Endothelial cell of umbilical vein (primary cell): ENCODE measurements at regions not wholly inside any gene's neighbourhood (a gene's known extent, or its start where the extent isn't known, plus 50 kb on each side); places are given as distances from the start of the nearest gene placed in this dataset.

Source experiments
- BruUV-seq: library from RNA; stranded (reverse); fragments of 400-500 nt; replicated peaks from 2 replicates; lab custom pipeline; 2021; lab: Mats Ljungman, UMichigan
- CTCF ChIA-PET: fragments of 300-600, 350-600 bp; sonication (Branson Sonifier 250); formaldehyde crosslinking; loops from one replicate; lab custom pipeline; 2021; ENCODE audit warnings: antibody characterized with exemption, inconsistent platforms; lab: Charles Lee
- POLR2A ChIA-PET: fragments of 300-600, 350-600 bp; sonication (Branson Sonifier 250); formaldehyde crosslinking; loops from one replicate; lab custom pipeline; 2021; ENCODE audit warnings: antibody characterized with exemption, inconsistent platforms; lab: Charles Lee
- DNase-seq: peaks from one replicate; pipeline ENCODE4 v3.0.0-alpha.2; 2011; ENCODE audit warnings: low read depth, low spot score
- FAIRE-seq: peaks from 2 replicates; lab custom pipeline; 2011; peaks lifted over from hg19 to GRCh38; lab: Jason Lieb, UNC
- H2AFZ ChIP-seq: 2 replicates; pipeline ENCODE4 v1.6.0; 2012; ENCODE audit warnings: low read depth, low read length, control low read depth, inconsistent platforms
- H3K27ac ChIP-seq: 2 replicates; pipeline ENCODE4 v1.5.1; 2011; ENCODE audit warnings: low read depth, mild to moderate bottlenecking, control low read depth, low read length, moderate library complexity; ENCODE audit not compliant: insufficient read depth
- H3K27me3 ChIP-seq, 2 experiments: 2 replicates each; pipeline versions ENCODE4 v1.6.0 to v1.6.1; 2011; ENCODE audit warnings: low read length in 2 of 2, mixed read lengths in 1 of 2; ENCODE audit not compliant: control insufficient read depth in 2 of 2, insufficient read depth in 2 of 2
- H3K36me3 ChIP-seq, 2 experiments: 2 replicates in 1 of 2; 3 replicates in 1 of 2; pipeline ENCODE4 v1.5.1; 2011; ENCODE audit warnings: low read length in 2 of 2, mild to moderate bottlenecking in 1 of 2, moderate library complexity in 1 of 2; ENCODE audit not compliant: control insufficient read depth in 2 of 2, insufficient read depth in 2 of 2; ENCODE audit errors: extremely low read depth in 1 of 2
- H3K4me1 ChIP-seq: 3 replicates; pipeline ENCODE4 v1.5.1; 2011; ENCODE audit warnings: mild to moderate bottlenecking, low read length; ENCODE audit not compliant: control insufficient read depth, insufficient read depth; ENCODE audit errors: extremely low read depth
- H3K4me2 ChIP-seq: 2 replicates; pipeline ENCODE4 v1.6.1; 2011; ENCODE audit warnings: low read length, control low read depth, mixed read lengths; ENCODE audit not compliant: insufficient read depth
- H3K4me3 ChIP-seq, 3 experiments: fragments of 200-600 bp in 1 of 3; sonication (generic), shearing (Covaris generic) in 1 of 3; replicated peaks in 1 of 3; 2 replicates each; pipeline ENCODE4 v1.5.1; 2011 to 2016; ENCODE audit warnings: control low read depth in 3 of 3, low read length in 3 of 3, mild to moderate bottlenecking in 2 of 3, inconsistent platforms in 1 of 3, low read depth in 1 of 3, moderate library complexity in 1 of 3; ENCODE audit not compliant: insufficient read depth in 1 of 3
- H3K79me2 ChIP-seq: 2 replicates; pipeline ENCODE4 v1.6.0; 2012; ENCODE audit warnings: low read length, inconsistent platforms; ENCODE audit not compliant: control insufficient read depth, insufficient read depth
- H3K9ac ChIP-seq: replicated peaks from 2 replicates; pipeline ENCODE3; 2011; ENCODE audit warnings: low read length, control low read depth; ENCODE audit not compliant: insufficient read depth; ENCODE audit errors: extremely low read depth
- H3K9me1 ChIP-seq: replicated peaks from 3 replicates; pipeline ENCODE4 v1.6.0; 2011; ENCODE audit warnings: mild to moderate bottlenecking, low read length; ENCODE audit not compliant: control insufficient read depth, insufficient read depth; ENCODE audit errors: extremely low read depth
- H3K9me3 ChIP-seq: replicated peaks from 2 replicates; pipeline ENCODE4 v1.5.1; 2012; ENCODE audit warnings: low read length, inconsistent platforms; ENCODE audit not compliant: control insufficient read depth, insufficient read depth
- H4K20me1 ChIP-seq: replicated peaks from 2 replicates; pipeline ENCODE3; 2011; ENCODE audit warnings: mild to moderate bottlenecking, low read length; ENCODE audit not compliant: control insufficient read depth, insufficient read depth; ENCODE audit errors: extremely low read depth
- CTCF ChIP-seq, 2 donors: IDR thresholded peaks; 1 replicate in 1 of 2; 2 replicates in 1 of 2; pipeline ENCODE4 v1.5.1; 2011; ENCODE audit warnings: low read length in 2 of 2, mild to moderate bottlenecking in 2 of 2, moderate library complexity in 2 of 2, control low read depth in 1 of 2, inconsistent platforms in 1 of 2, low read depth in 1 of 2; ENCODE audit not compliant: insufficient read depth in 1 of 2; ENCODE audit errors: extremely low read depth in 1 of 2
- EZH2 ChIP-seq: IDR thresholded peaks from 2 replicates; pipeline ENCODE4 v1.6.1; 2012; ENCODE audit warnings: borderline replicate concordance, low read depth, mild to moderate bottlenecking, moderate library complexity, low read length, inconsistent platforms; ENCODE audit not compliant: severe bottlenecking
- FOS ChIP-seq: IDR thresholded peaks from 2 replicates; pipeline ENCODE4 v1.6.1; 2011; ENCODE audit warnings: mild to moderate bottlenecking, low read length, moderate library complexity, borderline replicate concordance; ENCODE audit not compliant: insufficient read depth
- GATA2 ChIP-seq: IDR thresholded peaks from 2 replicates; pipeline ENCODE4 v1.7.0; 2011; ENCODE audit warnings: low read depth, mild to moderate bottlenecking, moderate library complexity, mixed read lengths, low read length; ENCODE audit not compliant: insufficient read length, insufficient read depth
- JUN ChIP-seq: IDR thresholded peaks from 2 replicates; pipeline ENCODE4 v1.6.1; 2011; ENCODE audit warnings: borderline replicate concordance, low read depth; ENCODE audit not compliant: insufficient read length, insufficient read depth
- MAX ChIP-seq: IDR thresholded peaks from 2 replicates; pipeline ENCODE4 v1.6.1; 2011; ENCODE audit not compliant: insufficient read depth, insufficient read length
- MYC ChIP-seq: IDR thresholded peaks from one replicate; pipeline ENCODE4 v1.6.1; 2011; ENCODE audit warnings: mild to moderate bottlenecking, low read depth, low read length
- POLR2A ChIP-seq: IDR thresholded peaks from 2 replicates; pipeline ENCODE4 v1.6.1; 2012; ENCODE audit warnings: low read depth, mild to moderate bottlenecking, control low read depth, low read length
- POLR2AphosphoS5 ChIP-seq: IDR thresholded peaks from 2 replicates; pipeline ENCODE4 v1.6.1; 2012; ENCODE audit warnings: low read depth, mild to moderate bottlenecking, control low read depth, low read length, moderate library complexity; ENCODE audit not compliant: insufficient read depth
- dilution Hi-C: fragments of 300-500 bp; cut with MboI; formaldehyde crosslinking; loops from one replicate; pipeline ENCODE4 v1.15.0; 2019; ENCODE audit warnings: low sequenced_read_pairs; ENCODE audit not compliant: extremely low pct_ligation_motif_present
- intact Hi-C: fragments of 100-400 bp; cut with micrococcal nuclease; formaldehyde crosslinking; loops from one replicate; pipeline ENCODE4 v1.10.0; 2022

DNA sequence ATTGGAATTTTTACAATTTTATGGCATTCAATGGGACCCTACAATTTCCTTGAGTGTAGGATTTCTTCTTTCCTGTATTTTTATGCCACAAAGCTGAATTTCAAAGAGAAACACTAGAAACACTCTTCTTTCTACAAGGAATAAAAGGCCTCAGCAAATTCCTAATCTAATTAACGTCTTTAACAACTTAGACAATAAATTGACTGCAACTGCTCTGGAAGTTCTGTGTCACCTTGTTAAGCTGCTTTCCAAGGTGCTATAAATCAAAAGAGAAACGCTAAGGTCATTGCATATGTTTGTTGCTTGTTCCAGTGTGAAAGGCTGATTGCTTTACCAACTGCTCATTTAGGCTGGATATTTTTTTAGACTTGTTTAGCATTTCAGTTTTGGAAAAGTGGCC lies 182.2 kb downstream of the POLR1F start:
- H3K9me1 ChIP-seq: peaks cover 2% of the 10 kb centered on the region
- dilution Hi-C loops: no loop called here
- intact Hi-C loops: no loop called here
- TF ChIP-seq MAX: no peak
- no peak for TF ChIP-seq EZH2
- no peak for TF ChIP-seq JUN
- no peak for TF ChIP-seq MYC
- no peak for TF ChIP-seq FOS
- TF ChIP-seq GATA2: no peak
- no peak for TF ChIP-seq POLR2A
- TF ChIP-seq CTCF (IDR thresholded peaks at IDR 0.05; ENCODE audit: extremely low read depth in 1 of 2, insufficient read depth in 1 of 2, low read depth in 1 of 2, low read length in 2 of 2): no peak
- no peak for TF ChIP-seq POLR2AphosphoS5
- no peak for FAIRE-seq
- H3K79me2 ChIP-seq: no peaks in the 10 kb centered on the region
- no peaks in the 10 kb centered on the region for H3K4me1 ChIP-seq
- H3K4me2 ChIP-seq: no peak overlapping the region
- DNase-seq: no peak
- H2AFZ ChIP-seq: no peak overlapping the region
- no peak overlapping the region for H3K9ac ChIP-seq
- H3K9me3 ChIP-seq: no peaks in the 10 kb centered on the region
- H3K4me3 ChIP-seq: no peak overlapping the region
- H3K36me3 ChIP-seq: no peaks in the 10 kb centered on the region
- no peaks in the 10 kb centered on the region for H3K27me3 ChIP-seq
- H4K20me1 ChIP-seq: no peaks in the 10 kb centered on the region
- POLR2A ChIA-PET: no interaction called here
- BruUV-seq: no TSS peak
- CTCF ChIA-PET: no interaction called here
- H3K27ac ChIP-seq: no peak overlapping the region
